HAP-1 (cell line): ENCODE measurements at regions not wholly inside any gene's neighbourhood (a gene's known extent, or its start where the extent isn't known, plus 50 kb on each side); places are given as distances from the start of the nearest gene placed in this dataset.

ENCODE experiments used
- DNase-seq, 2 experiments: peaks; one replicate each; pipeline ENCODE4 v3.0.0-alpha.2; 2016 to 2020; ENCODE audit warnings: low spot score in 2 of 2
- H3K27me3 ChIP-seq: fragments of 250-450 bp; sonication (Bioruptor Pico); 2 replicates; pipeline ENCODE4 v1.5.1; 2020; ENCODE audit warnings: low read depth, mild to moderate bottlenecking, moderate library complexity
- H3K36me3 ChIP-seq: fragments of 250-450 bp; sonication (Bioruptor Pico); replicated peaks from 2 replicates; pipeline ENCODE4 v1.5.1; 2020; ENCODE audit warnings: mild to moderate bottlenecking
- H3K4me1 ChIP-seq: fragments of 250-450 bp; sonication (Bioruptor Pico); 2 replicates; pipeline ENCODE4 v1.5.1; 2020; ENCODE audit warnings: mild to moderate bottlenecking
- H3K4me3 ChIP-seq: fragments of 250-450 bp; sonication (Bioruptor Pico); 2 replicates; pipeline ENCODE4 v1.5.1; 2020; ENCODE audit warnings: mild to moderate bottlenecking, moderate library complexity
- H3K9me3 ChIP-seq: fragments of 250-450 bp; sonication (Bioruptor Pico); 2 replicates; pipeline ENCODE4 v1.5.1; 2020; ENCODE audit warnings: mild to moderate bottlenecking, moderate library complexity
- in situ Hi-C: fragments of 300-500 bp; cut with MboI; formaldehyde crosslinking; loops from 3 replicates; pipeline ENCODE4 v1.14.3; 2020; ENCODE audit warnings: low sequenced_read_pairs, inconsistent platforms, mixed read lengths

- Histone ChIP-seq H3K4me1 (no peaks in the 10 kb centered on the region), H3K27me3 (no peaks in the 10 kb centered on the region), H3K4me3 (no peak overlapping the region), H3K9me3 (no peaks in the 10 kb centered on the region), H3K36me3 (no peaks in the 10 kb centered on the region)
- in situ Hi-C loops: no loop called here
- DNase-seq: no peak
Measured at GRCh38 chr1:230591678-230592077, 50.6 kb upstream of the COG2 start.

- H3K27me3 ChIP-seq: no peaks in the 10 kb centered on the region; the same call in 1 of the 2 replicates
- no peak overlapping the region for H3K4me3 ChIP-seq
- in situ Hi-C loops: no loop called here
- no peaks in the 10 kb centered on the region for H3K9me3 ChIP-seq
- no peaks in the 10 kb centered on the region for H3K36me3 ChIP-seq
- H3K4me1 ChIP-seq: no peaks in the 10 kb centered on the region
- DNase-seq: no peak
Measured at GRCh38 chr1:230589951-230590350, 52.3 kb upstream of the COG2 start.

GRCh38 chr1:230588323-230588746 lies 53.9 kb upstream of the COG2 start:
- H3K36me3 ChIP-seq: no peaks in the 10 kb centered on the region
- no peak for DNase-seq
- H3K27me3 ChIP-seq: no peaks in the 10 kb centered on the region; the same call in 1 of the 2 replicates
- no peaks in the 10 kb centered on the region for H3K9me3 ChIP-seq
- no peaks in the 10 kb centered on the region for H3K4me1 ChIP-seq
- in situ Hi-C loops: no loop called here
- no peak overlapping the region for H3K4me3 ChIP-seq

- Histone ChIP-seq H3K36me3 (no peaks in the 10 kb centered on the region), H3K4me3 (no peak overlapping the region), H3K27me3 (no peaks in the 10 kb centered on the region; the same call in 1 of the 2 replicates), H3K4me1 (no peaks in the 10 kb centered on the region), H3K9me3 (no peaks in the 10 kb centered on the region)
- DNase-seq: no peak
- in situ Hi-C loops: no loop called here
Measured at GRCh38 chr1:230587061-230587460, 55.2 kb upstream of the COG2 start.

- no peak for DNase-seq
- in situ Hi-C loops: no loop called here
- Histone ChIP-seq H3K4me3 (no peak overlapping the region), H3K9me3 (no peaks in the 10 kb centered on the region), H3K27me3 (no peaks in the 10 kb centered on the region; the same call in 1 of the 2 replicates), H3K4me1 (no peaks in the 10 kb centered on the region), H3K36me3 (no peaks in the 10 kb centered on the region)
Measured at GRCh38 chr1:230584660-230585059, 57.6 kb upstream of the COG2 start.

GRCh38 chr1:230581446-230582079 lies 60.7 kb upstream of the COG2 start:
- Histone ChIP-seq H3K27me3 (no peaks in the 10 kb centered on the region; the same call in 1 of the 2 replicates), H3K36me3 (no peaks in the 10 kb centered on the region), H3K9me3 (no peaks in the 10 kb centered on the region), H3K4me3 (no peak overlapping the region), H3K4me1 (no peaks in the 10 kb centered on the region)
- no peak for DNase-seq
- in situ Hi-C loops: no loop called here

- no peaks in the 10 kb centered on the region for H3K27me3 ChIP-seq
- in situ Hi-C loops: no loop called here
- no peaks in the 10 kb centered on the region for H3K36me3 ChIP-seq
- no peaks in the 10 kb centered on the region for H3K4me1 ChIP-seq
- no peak overlapping the region for H3K4me3 ChIP-seq
- H3K9me3 ChIP-seq: no peaks in the 10 kb centered on the region
- DNase-seq: no peak
Measured at GRCh38 chr1:230578616-230579015, 63.7 kb upstream of the COG2 start.

GRCh38 chr1:230577537-230577936 lies 64.7 kb upstream of the COG2 start:
- no peak overlapping the region for H3K4me3 ChIP-seq
- H3K4me1 ChIP-seq: no peaks in the 10 kb centered on the region

GRCh38 chr1:230575886-230576500 lies 66.3 kb upstream of the COG2 start:
- no peaks in the 10 kb centered on the region for H3K27me3 ChIP-seq
- in situ Hi-C loops: no loop called here
- H3K4me3 ChIP-seq: no peak overlapping the region
- H3K4me1 ChIP-seq: no peaks in the 10 kb centered on the region
- H3K36me3 ChIP-seq: no peaks in the 10 kb centered on the region
- H3K9me3 ChIP-seq: no peaks in the 10 kb centered on the region
- no peak for DNase-seq

More at GRCh38 chr1:230577537-230577936, 64.7 kb upstream of the COG2 start:
- in situ Hi-C loops: no loop called here
- no peaks in the 10 kb centered on the region for H3K27me3 ChIP-seq
- no peak for DNase-seq
- no peaks in the 10 kb centered on the region for H3K36me3 ChIP-seq
- H3K9me3 ChIP-seq: no peaks in the 10 kb centered on the region

- Histone ChIP-seq H3K36me3 (no peaks in the 10 kb centered on the region), H3K9me3 (no peaks in the 10 kb centered on the region), H3K27me3 (peaks cover 5% of the 10 kb centered on the region), H3K4me1 (no peaks in the 10 kb centered on the region), H3K4me3 (no peak overlapping the region)
- in situ Hi-C loops: no loop called here
- DNase-seq: no peak
Measured at GRCh38 chr1:230574502-230574901, 67.8 kb upstream of the COG2 start.

- Histone ChIP-seq H3K9me3 (no peaks in the 10 kb centered on the region), H3K36me3 (no peaks in the 10 kb centered on the region), H3K27me3 (peaks cover 6% of the 10 kb centered on the region), H3K4me1 (no peaks in the 10 kb centered on the region), H3K4me3 (no peak overlapping the region)
- DNase-seq: no peak
- in situ Hi-C loops: no loop called here
Measured at GRCh38 chr1:230573658-230574057, 68.6 kb upstream of the COG2 start.

GRCh38 chr1:230572121-230573105 lies 69.9 kb upstream of the COG2 start:
- no peak for DNase-seq
- Histone ChIP-seq H3K4me1 (no peaks in the 10 kb centered on the region), H3K4me3 (no peak overlapping the region), H3K27me3 (peaks cover 6% of the 10 kb centered on the region), H3K36me3 (no peaks in the 10 kb centered on the region), H3K9me3 (no peaks in the 10 kb centered on the region)
- in situ Hi-C loops: no loop called here

GRCh38 chr1:230570724-230571360 lies 71.4 kb upstream of the COG2 start:
- H3K4me1 ChIP-seq: no peaks in the 10 kb centered on the region
- H3K27me3 ChIP-seq: peaks cover 6% of the 10 kb centered on the region
- no peak for DNase-seq
- no peaks in the 10 kb centered on the region for H3K36me3 ChIP-seq
- no peak overlapping the region for H3K4me3 ChIP-seq
- H3K9me3 ChIP-seq: no peaks in the 10 kb centered on the region
- in situ Hi-C loops: no loop called here
